HCT116 (cell line): ENCODE measurements at regions not wholly inside any gene's neighbourhood (a gene's known extent, or its start where the extent isn't known, plus 50 kb on each side); places are given as distances from the start of the nearest gene placed in this dataset.

Source experiments
- ATAC-seq: fragments of 200-7000 bp; cut with Tn5 transposase; 2 replicates; pipeline ENCODE4 v1.9.1; 2020; ENCODE audit warnings: mild to moderate bottlenecking, moderate library complexity
- BruUV-seq: library from RNA; stranded (reverse); fragments of 400-500 nt; replicated peaks from 2 replicates; lab custom pipeline; 2021; lab: Mats Ljungman, UMichigan
- CTCF ChIA-PET: fragments of 300-600 bp; sonication (Branson Sonifier 250); formaldehyde crosslinking; loops from one replicate; lab custom pipeline; 2021; ENCODE audit warnings: antibody characterized with exemption; lab: Charles Lee
- POLR2A ChIA-PET: fragments of 300-600, 350-600 bp; sonication (Branson Sonifier 250); formaldehyde crosslinking; loops from one replicate; lab custom pipeline; 2021; ENCODE audit warnings: antibody characterized with exemption; lab: Charles Lee
- RAD21 ChIA-PET, 2 experiments: fragments of 300-600 bp; sonication (Branson Sonifier 250); formaldehyde crosslinking; loops; one replicate each; lab custom pipeline; 2023; ENCODE audit warnings: low total read pairs in 2 of 2; ENCODE audit not compliant: uncharacterized antibody in 2 of 2, unreplicated experiment in 2 of 2, low non-redundant PET in 1 of 2; lab: Charles Lee
- DNase-seq: peaks from one replicate; pipeline ENCODE4 v3.0.0-alpha.2; 2010; ENCODE audit warnings: low read depth, low spot score
- H2AFZ ChIP-seq: fragments of 200-600 bp; shearing (Covaris generic), sonication (generic); 2 replicates; pipeline ENCODE4 v1.6.1; 2017; ENCODE audit warnings: low read depth, mixed run types, mixed read lengths, antibody characterized with exemption, low read length; ENCODE audit not compliant: poor library complexity, severe bottlenecking
- H3K27ac ChIP-seq: 2 replicates; pipeline ENCODE4 v1.5.1; 2012; ENCODE audit warnings: low read depth, low read length
- H3K27me3 ChIP-seq: fragments of 200-600 bp; sonication (generic); 2 replicates; pipeline ENCODE4 v1.6.1; 2016; ENCODE audit warnings: mixed run types, low read length, mixed read lengths; ENCODE audit not compliant: insufficient read depth
- H3K36me3 ChIP-seq, 2 experiments: fragments of 200-500 bp in 1 of 2; fragments of 200-600 bp in 1 of 2; sonication (Bioruptor generic) in 1 of 2; sonication (generic) in 1 of 2; 2 replicates each; pipeline versions ENCODE4 v1.5.1 to v1.6.1; 2014 to 2016; ENCODE audit warnings: low read length in 2 of 2, inconsistent platforms in 1 of 2, mixed read lengths in 1 of 2, mixed run types in 1 of 2; ENCODE audit not compliant: insufficient read depth in 2 of 2, control insufficient read depth in 1 of 2
- H3K4me1 ChIP-seq, 2 experiments: fragments of 200-600 bp in 1 of 2; sonication (generic) in 1 of 2; 2 replicates each; pipeline versions ENCODE4 v1.5.1 to v1.6.1; 2012 to 2017; ENCODE audit warnings: low read length in 2 of 2, inconsistent platforms in 1 of 2, mild to moderate bottlenecking in 1 of 2, mixed read lengths in 1 of 2, mixed run types in 1 of 2, moderate library complexity in 1 of 2; ENCODE audit not compliant: insufficient read depth in 2 of 2, control insufficient read depth in 1 of 2
- H3K4me2 ChIP-seq: fragments of 200-600 bp; sonication (generic); 2 replicates; pipeline ENCODE4 v1.6.1; 2017; ENCODE audit warnings: mixed run types, low read length, mixed read lengths
- H3K4me3 ChIP-seq, 2 experiments: fragments of 200-600 bp in 1 of 2; sonication (generic) in 1 of 2; replicated peaks in 1 of 2; 2 replicates each; pipeline ENCODE4 v1.5.1; 2011 to 2016; ENCODE audit warnings: low read length in 2 of 2, control low read depth in 1 of 2, low read depth in 1 of 2, mild to moderate bottlenecking in 1 of 2, mixed read lengths in 1 of 2, mixed run types in 1 of 2
- H3K79me2 ChIP-seq: fragments of 200-600 bp; sonication (generic); 2 replicates; pipeline ENCODE4 v1.6.1; 2017; ENCODE audit warnings: mild to moderate bottlenecking, mixed run types, low read length, moderate library complexity, mixed read lengths; ENCODE audit not compliant: insufficient read depth
- H3K9ac ChIP-seq: fragments of 200-600 bp; sonication (generic); 2 replicates; pipeline ENCODE4 v1.6.1; 2016; ENCODE audit warnings: low read length, mixed read lengths
- H3K9me2 ChIP-seq: fragments of 200-600 bp; sonication (generic), shearing (Covaris generic); 2 replicates; pipeline ENCODE4 v1.6.1; 2017; ENCODE audit warnings: mixed run types, mild to moderate bottlenecking, moderate library complexity; ENCODE audit not compliant: insufficient read depth
- H3K9me3 ChIP-seq, 2 experiments: fragments of 200-500 bp in 1 of 2; fragments of 200-600 bp in 1 of 2; sonication (Bioruptor generic) in 1 of 2; sonication (generic) in 1 of 2; 2 replicates each; pipeline ENCODE4 v1.6.1; 2014 to 2017; ENCODE audit warnings: low read length in 2 of 2, mixed read lengths in 2 of 2, inconsistent platforms in 1 of 2, low read depth in 1 of 2, mild to moderate bottlenecking in 1 of 2, mixed run types in 1 of 2, moderate library complexity in 1 of 2; ENCODE audit not compliant: control insufficient read depth in 1 of 2, insufficient read depth in 1 of 2
- H4K20me1 ChIP-seq: fragments of 200-600 bp; sonication (generic), shearing (Covaris generic); 2 replicates; pipeline ENCODE4 v1.6.1; 2017; ENCODE audit warnings: mixed run types, mild to moderate bottlenecking, moderate library complexity; ENCODE audit not compliant: insufficient read depth
- CBX3 ChIP-seq: IDR thresholded peaks from 2 replicates; pipeline ENCODE4 v1.6.1; 2012; ENCODE audit warnings: low read depth
- CEBPB ChIP-seq: IDR thresholded peaks from 2 replicates; pipeline ENCODE4 v1.6.1; 2012; ENCODE audit warnings: low read depth
- EGR1 ChIP-seq: IDR thresholded peaks from 2 replicates; pipeline ENCODE4 v1.6.1; 2012; ENCODE audit warnings: low read depth
- ELF1 ChIP-seq: IDR thresholded peaks from 2 replicates; pipeline ENCODE4 v1.6.1; 2012; ENCODE audit warnings: low read depth, borderline replicate concordance
- EZH2phosphoT487 ChIP-seq: fragments of 200-600 bp; IDR thresholded peaks from 2 replicates; pipeline ENCODE4 v1.6.1; 2018; ENCODE audit warnings: antibody characterized with exemption, borderline replicate concordance
- FOSL1 ChIP-seq: IDR thresholded peaks from 2 replicates; pipeline ENCODE4 v1.6.1; 2012; ENCODE audit warnings: low read depth
- JUND ChIP-seq: IDR thresholded peaks from 2 replicates; pipeline ENCODE4 v1.6.1; 2012
- POLR2A ChIP-seq: IDR thresholded peaks from 2 replicates; pipeline ENCODE4 v1.7.0; 2011; ENCODE audit warnings: borderline replicate concordance; ENCODE audit not compliant: insufficient read depth, insufficient read length; ENCODE audit errors: extremely low read depth
- RAD21 ChIP-seq: IDR thresholded peaks from 2 replicates; pipeline ENCODE4 v1.6.1; 2012; ENCODE audit warnings: low read depth, mild to moderate bottlenecking
- SRF ChIP-seq: IDR thresholded peaks from 2 replicates; pipeline ENCODE4 v1.6.1; 2012; ENCODE audit warnings: low read depth
- TCF7L2 ChIP-seq: IDR thresholded peaks from 2 replicates; pipeline ENCODE4 v1.7.0; 2011; ENCODE audit warnings: borderline replicate concordance, inconsistent platforms; ENCODE audit not compliant: insufficient read depth, insufficient read length; ENCODE audit errors: extremely low read depth
- YY1 ChIP-seq: IDR thresholded peaks from 2 replicates; pipeline ENCODE4 v1.6.1; 2011; ENCODE audit warnings: low read length, low read depth, moderate library complexity, mild to moderate bottlenecking; ENCODE audit not compliant: insufficient replicate concordance; ENCODE audit errors: extremely low read depth
- ZNF274 ChIP-seq: fragments of 200-500 bp; sonication (Bioruptor generic); IDR thresholded peaks from 2 replicates; pipeline ENCODE4 v1.6.1; 2014; ENCODE audit warnings: mild to moderate bottlenecking, low read depth, low read length, inconsistent platforms
- intact Hi-C: fragments of 100-400 bp; cut with micrococcal nuclease; formaldehyde crosslinking; loops from 2 replicates; pipeline ENCODE4 v1.10.0; 2022
- TF ChIP-seq, protein P1 (sequence below), 3 experiments: fragments of 200-600 bp in 1 of 3; sonication (generic) in 1 of 3; IDR thresholded peaks in 2 of 3; conservative IDR thresholded peaks in 1 of 3; 2 replicates each; pipeline ENCODE4 v1.5.1; 2012 to 2017; ENCODE audit warnings: low read depth in 2 of 3, low read length in 2 of 3, antibody characterized with exemption in 1 of 3, borderline replicate concordance in 1 of 3, control low read depth in 1 of 3, mild to moderate bottlenecking in 1 of 3, mixed read lengths in 1 of 3, mixed run types in 1 of 3, moderate library complexity in 1 of 3; ENCODE audit not compliant: insufficient read depth in 1 of 3
- TF ChIP-seq, protein P2 (sequence below): IDR thresholded peaks from 2 replicates; pipeline ENCODE4 v1.6.1; 2012; ENCODE audit warnings: low read depth
- TF ChIP-seq, protein P3 (sequence below): IDR thresholded peaks from 2 replicates; pipeline ENCODE4 v1.6.1; 2012

DNA sequence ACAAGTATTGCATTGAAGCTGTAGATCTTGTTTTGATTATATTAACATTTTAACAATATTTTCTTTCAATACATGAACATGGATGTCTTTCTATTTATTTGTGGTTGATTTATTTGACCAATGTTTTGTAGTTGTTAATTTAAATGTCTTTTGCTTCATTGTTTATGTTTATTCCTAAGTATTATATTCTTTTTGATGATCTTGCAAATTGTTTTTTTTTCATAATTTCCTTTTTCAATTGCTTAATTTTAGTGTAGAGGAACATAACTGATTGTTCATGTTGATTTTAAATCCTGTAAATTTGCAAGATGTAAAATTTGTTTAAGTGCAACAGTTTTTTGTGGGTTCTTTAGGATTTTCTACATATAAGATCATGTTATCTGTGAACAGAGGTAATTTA, 744.1 kb downstream of the FAM133A start:
- Histone ChIP-seq H3K79me2 (no peaks in the 10 kb centered on the region), H3K36me3 (no peaks in the 10 kb centered on the region), H3K9ac (no peak overlapping the region), H3K9me3 (no peaks in the 10 kb centered on the region), H4K20me1 (no peaks in the 10 kb centered on the region), H3K9me2 (no peaks in the 10 kb centered on the region), H3K4me3 (no peak overlapping the region), H3K27me3 (no peaks in the 10 kb centered on the region), H3K27ac (no peak overlapping the region), H2AFZ (no peak overlapping the region), H3K4me2 (no peak overlapping the region), H3K4me1 (no peaks in the 10 kb centered on the region)
- ATAC-seq (no peak), DNase-seq (no peak)
- ChIA-PET CTCF (no interaction called here), RAD21 (no interaction called here), POLR2A (no interaction called here)
- no TSS peak for BruUV-seq
- TF ChIP-seq RAD21, result no peak
- no peak for TF ChIP-seq POLR2A
- TF ChIP-seq CBX3, result no peak
- TF ChIP-seq TCF7L2, result no peak
- TF ChIP-seq, protein P1, sequence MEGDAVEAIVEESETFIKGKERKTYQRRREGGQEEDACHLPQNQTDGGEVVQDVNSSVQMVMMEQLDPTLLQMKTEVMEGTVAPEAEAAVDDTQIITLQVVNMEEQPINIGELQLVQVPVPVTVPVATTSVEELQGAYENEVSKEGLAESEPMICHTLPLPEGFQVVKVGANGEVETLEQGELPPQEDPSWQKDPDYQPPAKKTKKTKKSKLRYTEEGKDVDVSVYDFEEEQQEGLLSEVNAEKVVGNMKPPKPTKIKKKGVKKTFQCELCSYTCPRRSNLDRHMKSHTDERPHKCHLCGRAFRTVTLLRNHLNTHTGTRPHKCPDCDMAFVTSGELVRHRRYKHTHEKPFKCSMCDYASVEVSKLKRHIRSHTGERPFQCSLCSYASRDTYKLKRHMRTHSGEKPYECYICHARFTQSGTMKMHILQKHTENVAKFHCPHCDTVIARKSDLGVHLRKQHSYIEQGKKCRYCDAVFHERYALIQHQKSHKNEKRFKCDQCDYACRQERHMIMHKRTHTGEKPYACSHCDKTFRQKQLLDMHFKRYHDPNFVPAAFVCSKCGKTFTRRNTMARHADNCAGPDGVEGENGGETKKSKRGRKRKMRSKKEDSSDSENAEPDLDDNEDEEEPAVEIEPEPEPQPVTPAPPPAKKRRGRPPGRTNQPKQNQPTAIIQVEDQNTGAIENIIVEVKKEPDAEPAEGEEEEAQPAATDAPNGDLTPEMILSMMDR (IDR thresholded peaks at IDR 0.05 in 2 of 3, conservative IDR thresholded peaks at IDR 0.05 in 1 of 3; ENCODE audit: borderline replicate concordance in 1 of 3, insufficient read depth in 1 of 3, low read depth in 2 of 3, low read length in 2 of 3), result no peak
- TF ChIP-seq EGR1, result no peak
- TF ChIP-seq EZH2phosphoT487, result no peak
- no peak for TF ChIP-seq CEBPB
- TF ChIP-seq YY1, result no peak
- TF ChIP-seq JUND, result no peak
- no peak for TF ChIP-seq FOSL1
- TF ChIP-seq, protein P2, sequence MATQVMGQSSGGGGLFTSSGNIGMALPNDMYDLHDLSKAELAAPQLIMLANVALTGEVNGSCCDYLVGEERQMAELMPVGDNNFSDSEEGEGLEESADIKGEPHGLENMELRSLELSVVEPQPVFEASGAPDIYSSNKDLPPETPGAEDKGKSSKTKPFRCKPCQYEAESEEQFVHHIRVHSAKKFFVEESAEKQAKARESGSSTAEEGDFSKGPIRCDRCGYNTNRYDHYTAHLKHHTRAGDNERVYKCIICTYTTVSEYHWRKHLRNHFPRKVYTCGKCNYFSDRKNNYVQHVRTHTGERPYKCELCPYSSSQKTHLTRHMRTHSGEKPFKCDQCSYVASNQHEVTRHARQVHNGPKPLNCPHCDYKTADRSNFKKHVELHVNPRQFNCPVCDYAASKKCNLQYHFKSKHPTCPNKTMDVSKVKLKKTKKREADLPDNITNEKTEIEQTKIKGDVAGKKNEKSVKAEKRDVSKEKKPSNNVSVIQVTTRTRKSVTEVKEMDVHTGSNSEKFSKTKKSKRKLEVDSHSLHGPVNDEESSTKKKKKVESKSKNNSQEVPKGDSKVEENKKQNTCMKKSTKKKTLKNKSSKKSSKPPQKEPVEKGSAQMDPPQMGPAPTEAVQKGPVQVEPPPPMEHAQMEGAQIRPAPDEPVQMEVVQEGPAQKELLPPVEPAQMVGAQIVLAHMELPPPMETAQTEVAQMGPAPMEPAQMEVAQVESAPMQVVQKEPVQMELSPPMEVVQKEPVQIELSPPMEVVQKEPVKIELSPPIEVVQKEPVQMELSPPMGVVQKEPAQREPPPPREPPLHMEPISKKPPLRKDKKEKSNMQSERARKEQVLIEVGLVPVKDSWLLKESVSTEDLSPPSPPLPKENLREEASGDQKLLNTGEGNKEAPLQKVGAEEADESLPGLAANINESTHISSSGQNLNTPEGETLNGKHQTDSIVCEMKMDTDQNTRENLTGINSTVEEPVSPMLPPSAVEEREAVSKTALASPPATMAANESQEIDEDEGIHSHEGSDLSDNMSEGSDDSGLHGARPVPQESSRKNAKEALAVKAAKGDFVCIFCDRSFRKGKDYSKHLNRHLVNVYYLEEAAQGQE, result no peak
- TF ChIP-seq ELF1, result no peak
- TF ChIP-seq SRF, result no peak
- TF ChIP-seq ZNF274, result no peak
- TF ChIP-seq, protein P3, sequence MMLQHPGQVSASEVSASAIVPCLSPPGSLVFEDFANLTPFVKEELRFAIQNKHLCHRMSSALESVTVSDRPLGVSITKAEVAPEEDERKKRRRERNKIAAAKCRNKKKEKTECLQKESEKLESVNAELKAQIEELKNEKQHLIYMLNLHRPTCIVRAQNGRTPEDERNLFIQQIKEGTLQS, result no peak
- intact Hi-C loops, result no loop called here
